ENCODE measurements at regions not wholly inside any gene's neighbourhood (a gene's known extent, or its start where the extent isn't known, plus 50 kb on each side); places are given as distances from the start of the nearest gene placed in this dataset.
A peak's percentile ranks its signal among the peaks of the same experiment; 100 is the strongest.

- WGBS, 2 donors = 88 to 94% methylated on average over 2 of the region's 2 CpGs
- Histone ChIP-seq H3K9me3 (no peaks in the 10 kb centered on the region), H3K36me3 (no peaks in the 10 kb centered on the region), H3K4me3 (no peak overlapping the region), H3K4me1 (peaks cover 0 to 8% (median 0%) of the 10 kb centered on the region in 3 donors), H3K27ac (no peak overlapping the region), H3K27me3 (no peaks in the 10 kb centered on the region)
- intact Hi-C loops (cut with DNase I) = no loop called here
- DNase-seq = no peak
- TF ChIP-seq POLR2A (IDR thresholded peaks at IDR 0.05) = no peak
- TF ChIP-seq, protein P1, sequence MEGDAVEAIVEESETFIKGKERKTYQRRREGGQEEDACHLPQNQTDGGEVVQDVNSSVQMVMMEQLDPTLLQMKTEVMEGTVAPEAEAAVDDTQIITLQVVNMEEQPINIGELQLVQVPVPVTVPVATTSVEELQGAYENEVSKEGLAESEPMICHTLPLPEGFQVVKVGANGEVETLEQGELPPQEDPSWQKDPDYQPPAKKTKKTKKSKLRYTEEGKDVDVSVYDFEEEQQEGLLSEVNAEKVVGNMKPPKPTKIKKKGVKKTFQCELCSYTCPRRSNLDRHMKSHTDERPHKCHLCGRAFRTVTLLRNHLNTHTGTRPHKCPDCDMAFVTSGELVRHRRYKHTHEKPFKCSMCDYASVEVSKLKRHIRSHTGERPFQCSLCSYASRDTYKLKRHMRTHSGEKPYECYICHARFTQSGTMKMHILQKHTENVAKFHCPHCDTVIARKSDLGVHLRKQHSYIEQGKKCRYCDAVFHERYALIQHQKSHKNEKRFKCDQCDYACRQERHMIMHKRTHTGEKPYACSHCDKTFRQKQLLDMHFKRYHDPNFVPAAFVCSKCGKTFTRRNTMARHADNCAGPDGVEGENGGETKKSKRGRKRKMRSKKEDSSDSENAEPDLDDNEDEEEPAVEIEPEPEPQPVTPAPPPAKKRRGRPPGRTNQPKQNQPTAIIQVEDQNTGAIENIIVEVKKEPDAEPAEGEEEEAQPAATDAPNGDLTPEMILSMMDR (IDR thresholded peaks at IDR 0.05) = no peak
Measured at GRCh38 chr2:217192366-217192765, 332.5 kb upstream of the TNP1 start.

DNA sequence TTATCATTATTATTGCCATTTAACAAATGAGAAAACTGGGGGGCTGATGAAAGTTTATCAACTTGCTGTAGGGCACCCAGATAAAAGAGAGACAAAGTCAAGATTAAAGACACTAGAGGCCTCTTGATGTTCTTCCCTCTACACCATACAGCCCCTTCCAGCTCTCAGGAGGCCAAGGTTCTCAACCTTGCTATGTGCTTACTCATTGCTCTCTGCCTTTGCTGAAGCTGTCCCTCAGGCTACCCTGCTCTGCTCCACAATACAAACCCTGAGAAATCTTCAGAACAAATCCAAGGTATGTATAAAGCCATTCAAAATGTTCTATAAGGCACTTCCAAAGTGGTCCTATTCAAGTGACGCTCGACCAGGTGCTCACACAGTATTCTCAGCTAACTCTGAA is 329.9 kb upstream of the TNP1 start:
- no peaks in the 10 kb centered on the region for H3K9me3 ChIP-seq
- H3K4me1 ChIP-seq = peaks cover 0 to 8% (median 0%) of the 10 kb centered on the region in 3 donors
- no peak for TF ChIP-seq POLR2A (IDR thresholded peaks at IDR 0.05)
- TF ChIP-seq, protein P1 (IDR thresholded peaks at IDR 0.05) = no peak
- intact Hi-C loops (cut with DNase I) = no loop called here
- DNase-seq = no peak
- no peaks in the 10 kb centered on the region for H3K36me3 ChIP-seq
- WGBS, 2 donors = 88 to 96% methylated on average over 2 of the region's 2 CpGs
- no peak overlapping the region for H3K4me3 ChIP-seq
- H3K27ac ChIP-seq = no peak overlapping the region
- no peaks in the 10 kb centered on the region for H3K27me3 ChIP-seq

- H3K36me3 ChIP-seq = no peaks in the 10 kb centered on the region
- H3K27ac ChIP-seq = no peak overlapping the region
- H3K4me1 ChIP-seq = peaks cover 0 to 8% (median 0%) of the 10 kb centered on the region in 3 donors
- no peak for TF ChIP-seq POLR2A (IDR thresholded peaks at IDR 0.05)
- TF ChIP-seq, protein P1 (IDR thresholded peaks at IDR 0.05) = no peak
- WGBS, 2 donors = 82 to 92% methylated on average over 6 of the region's 6 CpGs
- no peak overlapping the region for H3K4me3 ChIP-seq
- no peaks in the 10 kb centered on the region for H3K27me3 ChIP-seq
- no peak for DNase-seq
- intact Hi-C loops (cut with DNase I) = no loop called here
- no peaks in the 10 kb centered on the region for H3K9me3 ChIP-seq
Measured at GRCh38 chr2:217189131-217189530, 329.3 kb upstream of the TNP1 start.

GRCh38 chr2:217186668-217187159 is 326.9 kb upstream of the TNP1 start:
- no peaks in the 10 kb centered on the region for H3K27me3 ChIP-seq
- H3K27ac ChIP-seq = peak overlapping the region; percentile 19 to 77 (median 60)
- DNase-seq = no peak
- no peak overlapping the region for H3K4me3 ChIP-seq
- no peaks in the 10 kb centered on the region for H3K9me3 ChIP-seq
- intact Hi-C loops (cut with DNase I) = no loop called here
- no peaks in the 10 kb centered on the region for H3K4me1 ChIP-seq
- TF ChIP-seq, protein P1 (IDR thresholded peaks at IDR 0.05) = no peak
- TF ChIP-seq POLR2A (IDR thresholded peaks at IDR 0.05) = no peak
- WGBS, 2 donors = 57 to 72% methylated on average over 3 of the region's 3 CpGs
- H3K36me3 ChIP-seq = no peaks in the 10 kb centered on the region

- WGBS, 2 donors = 75 to 96% methylated on average over 6 of the region's 6 CpGs
- TF ChIP-seq POLR2A (IDR thresholded peaks at IDR 0.05) = no peak
- TF ChIP-seq, protein P1 (IDR thresholded peaks at IDR 0.05) = no peak
- Histone ChIP-seq H3K4me3 (no peak overlapping the region), H3K36me3 (no peaks in the 10 kb centered on the region), H3K27ac (peak overlapping the region; percentile 19 to 77 (median 62)), H3K27me3 (no peaks in the 10 kb centered on the region), H3K9me3 (no peaks in the 10 kb centered on the region), H3K4me1 (no peaks in the 10 kb centered on the region)
- intact Hi-C loops (cut with DNase I) = no loop called here
- DNase-seq = no peak
Measured at GRCh38 chr2:217186152-217186551, 326.3 kb upstream of the TNP1 start.
